ENCODE measurements at regions not wholly inside any gene's neighbourhood (a gene's known extent, or its start where the extent isn't known, plus 50 kb on each side); places are given as distances from the start of the nearest gene placed in this dataset.
"Not testable (repeated sequence)": the region's sequence is repeated elsewhere in the genome, so short reads cannot be mapped to it uniquely, and the experiment has no call there.

GRCh38 chr10:81116201-81116600, 578.5 kb downstream of the SH2D4B start:
- no peak for DNase-seq (ENCODE audit: low spot score)

- no peak for DNase-seq (ENCODE audit: low spot score)
These were observed 579.3 kb downstream of the SH2D4B start for GRCh38 chr10:81116990-81117389.

- DNase-seq (ENCODE audit: low spot score), result no peak
These were observed 590.2 kb downstream of the SH2D4B start for GRCh38 chr10:81127931-81128330.

- DNase-seq (ENCODE audit: low spot score), result no peak
These were observed 592.3 kb downstream of the SH2D4B start for GRCh38 chr10:81130014-81130413.

- no peak for DNase-seq (ENCODE audit: low spot score)
These were observed 598.1 kb downstream of the SH2D4B start for GRCh38 chr10:81135851-81136250.

- DNase-seq (ENCODE audit: low spot score), result no peak
These were observed 598.6 kb downstream of the SH2D4B start for GRCh38 chr10:81136261-81136660.

GRCh38 chr10:81145975-81146374, 608.3 kb downstream of the SH2D4B start:
- DNase-seq (ENCODE audit: low spot score), result no peak

- no peak for DNase-seq (ENCODE audit: low spot score)
These were observed 608.7 kb downstream of the SH2D4B start for GRCh38 chr10:81146436-81146835.

GRCh38 chr10:81152656-81153055, 615.0 kb downstream of the SH2D4B start:
- DNase-seq (ENCODE audit: low spot score), result no peak

- DNase-seq (ENCODE audit: low spot score), result no peak
These were observed 620.0 kb downstream of the SH2D4B start for GRCh38 chr10:81157681-81158080.

GRCh38 chr10:81177651-81178244, 640.0 kb downstream of the SH2D4B start:
- no peak for DNase-seq (ENCODE audit: low spot score)

GRCh38 chr10:81179324-81179723, 641.6 kb downstream of the SH2D4B start:
- DNase-seq (ENCODE audit: low spot score), result no peak

GRCh38 chr10:81179805-81180452, 642.2 kb downstream of the SH2D4B start:
- no peak for DNase-seq (ENCODE audit: low spot score)

GRCh38 chr10:81182296-81182695, 644.6 kb downstream of the SH2D4B start:
- no peak for DNase-seq (ENCODE audit: low spot score)

GRCh38 chr10:81192221-81192788, 654.6 kb downstream of the SH2D4B start:
- no peak for DNase-seq (ENCODE audit: low spot score)

GRCh38 chr10:81200801-81201200, 663.1 kb downstream of the SH2D4B start:
- DNase-seq (ENCODE audit: low spot score), result no peak

GRCh38 chr10:81207359-81207758, 667.6 kb upstream of the NRG3 start:
- not testable (repeated sequence) for DNase-seq (ENCODE audit: low spot score)

- DNase-seq (ENCODE audit: low spot score), result no peak
These were observed 661.6 kb upstream of the NRG3 start for GRCh38 chr10:81213370-81213769.

- DNase-seq (ENCODE audit: low spot score), result no peak
These were observed 659.5 kb upstream of the NRG3 start for GRCh38 chr10:81215498-81215897.

- DNase-seq (ENCODE audit: low spot score), result no peak
These were observed 658.0 kb upstream of the NRG3 start for GRCh38 chr10:81216949-81217348.

- DNase-seq (ENCODE audit: low spot score), result no peak
These were observed 656.7 kb upstream of the NRG3 start for GRCh38 chr10:81218307-81218706.

- no peak for DNase-seq (ENCODE audit: low spot score)
These were observed 655.2 kb upstream of the NRG3 start for GRCh38 chr10:81219758-81220157.

- DNase-seq (ENCODE audit: low spot score), result no peak
These were observed 626.1 kb upstream of the NRG3 start for GRCh38 chr10:81248886-81249285.

Data from cerebellar cortex (tissue), 1 donor.